ENCODE measurements at regions not wholly inside any gene's neighbourhood (a gene's known extent, or its start where the extent isn't known, plus 50 kb on each side); places are given as distances from the start of the nearest gene placed in this dataset.

- peak; percentile 38 for DNase-seq
Observed at GRCh38 chr12:75699728-75700496, 188.5 kb upstream of the KRR1 start.

- DNase-seq = no peak
Observed at GRCh38 chr12:75699251-75699650, 187.8 kb upstream of the KRR1 start.

- no peak for DNase-seq
Observed at GRCh38 chr12:75698052-75698451, 186.6 kb upstream of the KRR1 start.

- DNase-seq = no peak
Observed at GRCh38 chr12:75695926-75696325, 184.5 kb upstream of the KRR1 start.

- DNase-seq = peak; percentile 65
Observed at GRCh38 chr12:75694534-75695268, 183.3 kb upstream of the KRR1 start.

GRCh38 chr12:75692876-75693275, 181.5 kb upstream of the KRR1 start:
- no peak for DNase-seq

GRCh38 chr12:75690296-75690955, 179.0 kb upstream of the KRR1 start:
- DNase-seq = peak; percentile 98

GRCh38 chr12:75686233-75686632, 174.8 kb upstream of the KRR1 start:
- DNase-seq = peak; percentile 65

GRCh38 chr12:75685617-75686225, 174.3 kb upstream of the KRR1 start:
- peak; percentile 34 for DNase-seq

GRCh38 chr12:75684678-75685616, 173.5 kb upstream of the KRR1 start:
- DNase-seq = peak; percentile 90

- DNase-seq = peak; percentile 33
Observed at GRCh38 chr12:75683995-75684586, 172.7 kb upstream of the KRR1 start.

- no peak for DNase-seq
Observed at GRCh38 chr12:75683220-75683619, 171.8 kb upstream of the KRR1 start.

GRCh38 chr12:75677522-75677921, 166.1 kb upstream of the KRR1 start:
- no peak for DNase-seq

GRCh38 chr12:75674393-75674792, 163.0 kb upstream of the KRR1 start:
- no peak for DNase-seq

GRCh38 chr12:75672200-75672599, 160.8 kb upstream of the KRR1 start:
- no peak for DNase-seq

- DNase-seq = no peak
Observed at GRCh38 chr12:75670216-75670615, 158.8 kb upstream of the KRR1 start.

GRCh38 chr12:75666939-75667334, 155.5 kb upstream of the KRR1 start:
- peak; percentile 81 for DNase-seq

GRCh38 chr12:75666126-75666938, 154.9 kb upstream of the KRR1 start:
- DNase-seq = peak; percentile 68

GRCh38 chr12:75665216-75665615, 153.8 kb upstream of the KRR1 start:
- DNase-seq = peak; percentile 73

- DNase-seq = peak; percentile 32
Observed at GRCh38 chr12:75662511-75663159, 151.2 kb upstream of the KRR1 start.
